ENCODE measurements at regions not wholly inside any gene's neighbourhood (a gene's known extent, or its start where the extent isn't known, plus 50 kb on each side); places are given as distances from the start of the nearest gene placed in this dataset.

DNA sequence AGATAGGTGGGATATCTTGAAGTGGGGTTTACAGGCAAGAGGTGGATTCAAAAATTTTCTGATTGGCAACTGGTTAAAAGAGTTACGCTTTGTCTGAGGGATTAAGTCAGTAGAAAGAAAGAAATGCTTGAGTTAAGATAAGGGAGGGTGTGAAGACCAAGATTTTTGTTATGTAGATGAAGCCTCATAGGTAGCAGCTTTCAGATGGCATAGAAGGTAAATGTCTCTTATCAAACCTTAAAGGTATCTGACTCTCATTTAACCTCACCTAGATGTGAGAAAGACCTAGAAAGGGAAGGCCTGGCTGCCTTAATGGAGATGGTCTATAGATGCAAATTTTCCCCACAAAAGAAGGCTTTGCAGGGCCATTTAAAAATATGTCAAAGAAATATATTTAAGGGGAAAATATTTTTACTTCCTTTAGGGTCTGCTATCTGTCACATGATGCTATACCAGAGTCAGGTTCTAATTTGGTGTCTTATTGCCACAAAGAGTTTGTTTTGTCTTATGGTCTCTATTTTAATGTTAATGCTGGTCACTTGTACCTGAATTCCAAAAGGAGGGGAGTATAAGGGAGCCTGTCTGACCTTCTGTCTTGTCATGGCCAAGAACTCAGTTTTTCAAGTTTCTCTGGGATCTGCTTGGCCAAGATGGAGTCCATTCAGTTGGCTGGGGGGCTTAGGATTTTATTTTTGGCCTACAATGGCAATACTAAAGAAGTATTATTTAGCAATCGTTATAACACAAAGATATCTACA, 699.1 kb upstream of the AMOT start:
- H3K36me3 ChIP-seq (ENCODE audit: control insufficient read depth in 2 of 2, insufficient read depth in 1 of 2, low read length in 2 of 2) = no peaks in the 10 kb centered on the region
- no peak overlapping the region for H3K4me3 ChIP-seq (ENCODE audit: low read depth, low read length)
- no peak overlapping the region for H3K27ac ChIP-seq (ENCODE audit: extremely low read depth, low read depth, low read length)
- ChIA-PET POLR2A (no interaction called here), CTCF (interaction anchor here (0.6 kb wide), 1 partner anchor 1428 kb away, joined by 3 read pairs; no protein-coding TSS in a partner anchor)
- H3K9me3 ChIP-seq (ENCODE audit: control insufficient read depth, insufficient read depth, low read depth, low read length) = no peaks in the 10 kb centered on the region
- TF ChIP-seq ZFP37 (tag by site-specific recombination; IDR thresholded peaks at IDR 0.05) = no peak
- TF ChIP-seq ZSCAN16 (tag by site-specific recombination; IDR thresholded peaks at IDR 0.05) = no peak
- TF ChIP-seq ZNF335 (tag by site-specific recombination; conservative IDR thresholded peaks at IDR 0.05) = no peak
- no peak for TF ChIP-seq GFI1B (tag by site-specific recombination; IDR thresholded peaks at IDR 0.05)
- no peak for TF ChIP-seq GLIS2 (tag by site-specific recombination; IDR thresholded peaks at IDR 0.05)
- TF ChIP-seq ZNF112 (tag by site-specific recombination; IDR thresholded peaks at IDR 0.05) = no peak
- TF ChIP-seq ZNF292 (tag by site-specific recombination; IDR thresholded peaks at IDR 0.05; ENCODE audit: borderline replicate concordance, low read depth) = no peak
- no peak for TF ChIP-seq ZNF155 (tag by site-specific recombination; IDR thresholded peaks at IDR 0.05)
- no peak for TF ChIP-seq ZFP69B (tag by site-specific recombination; IDR thresholded peaks at IDR 0.05)
- no peak for TF ChIP-seq ZNF433 (tag by site-specific recombination; IDR thresholded peaks at IDR 0.05; ENCODE audit: low read depth)
- TF ChIP-seq, protein P1, sequence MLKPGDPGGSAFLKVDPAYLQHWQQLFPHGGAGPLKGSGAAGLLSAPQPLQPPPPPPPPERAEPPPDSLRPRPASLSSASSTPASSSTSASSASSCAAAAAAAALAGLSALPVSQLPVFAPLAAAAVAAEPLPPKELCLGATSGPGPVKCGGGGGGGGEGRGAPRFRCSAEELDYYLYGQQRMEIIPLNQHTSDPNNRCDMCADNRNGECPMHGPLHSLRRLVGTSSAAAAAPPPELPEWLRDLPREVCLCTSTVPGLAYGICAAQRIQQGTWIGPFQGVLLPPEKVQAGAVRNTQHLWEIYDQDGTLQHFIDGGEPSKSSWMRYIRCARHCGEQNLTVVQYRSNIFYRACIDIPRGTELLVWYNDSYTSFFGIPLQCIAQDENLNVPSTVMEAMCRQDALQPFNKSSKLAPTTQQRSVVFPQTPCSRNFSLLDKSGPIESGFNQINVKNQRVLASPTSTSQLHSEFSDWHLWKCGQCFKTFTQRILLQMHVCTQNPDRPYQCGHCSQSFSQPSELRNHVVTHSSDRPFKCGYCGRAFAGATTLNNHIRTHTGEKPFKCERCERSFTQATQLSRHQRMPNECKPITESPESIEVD (tag by site-specific recombination; IDR thresholded peaks at IDR 0.05) = no peak
- no peak for TF ChIP-seq PRDM10 (tag by site-specific recombination; IDR thresholded peaks at IDR 0.05)
- TF ChIP-seq ZBTB17 (tag by site-specific recombination; IDR thresholded peaks at IDR 0.05) = no peak
- TF ChIP-seq ZBTB8A (tag by site-specific recombination; IDR thresholded peaks at IDR 0.05) = no peak
- TF ChIP-seq, protein P2, sequence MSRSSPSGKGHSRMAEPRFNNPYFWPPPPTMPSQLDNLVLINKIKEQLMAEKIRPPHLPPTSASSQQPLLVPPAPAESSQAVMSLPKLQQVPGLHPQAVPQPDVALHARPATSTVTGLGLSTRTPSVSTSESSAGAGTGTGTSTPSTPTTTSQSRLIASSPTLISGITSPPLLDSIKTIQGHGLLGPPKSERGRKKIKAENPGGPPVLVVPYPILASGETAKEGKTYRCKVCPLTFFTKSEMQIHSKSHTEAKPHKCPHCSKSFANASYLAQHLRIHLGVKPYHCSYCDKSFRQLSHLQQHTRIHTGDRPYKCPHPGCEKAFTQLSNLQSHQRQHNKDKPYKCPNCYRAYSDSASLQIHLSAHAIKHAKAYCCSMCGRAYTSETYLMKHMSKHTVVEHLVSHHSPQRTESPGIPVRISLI (tag by site-specific recombination; IDR thresholded peaks at IDR 0.05) = no peak
- TF ChIP-seq, protein P3, sequence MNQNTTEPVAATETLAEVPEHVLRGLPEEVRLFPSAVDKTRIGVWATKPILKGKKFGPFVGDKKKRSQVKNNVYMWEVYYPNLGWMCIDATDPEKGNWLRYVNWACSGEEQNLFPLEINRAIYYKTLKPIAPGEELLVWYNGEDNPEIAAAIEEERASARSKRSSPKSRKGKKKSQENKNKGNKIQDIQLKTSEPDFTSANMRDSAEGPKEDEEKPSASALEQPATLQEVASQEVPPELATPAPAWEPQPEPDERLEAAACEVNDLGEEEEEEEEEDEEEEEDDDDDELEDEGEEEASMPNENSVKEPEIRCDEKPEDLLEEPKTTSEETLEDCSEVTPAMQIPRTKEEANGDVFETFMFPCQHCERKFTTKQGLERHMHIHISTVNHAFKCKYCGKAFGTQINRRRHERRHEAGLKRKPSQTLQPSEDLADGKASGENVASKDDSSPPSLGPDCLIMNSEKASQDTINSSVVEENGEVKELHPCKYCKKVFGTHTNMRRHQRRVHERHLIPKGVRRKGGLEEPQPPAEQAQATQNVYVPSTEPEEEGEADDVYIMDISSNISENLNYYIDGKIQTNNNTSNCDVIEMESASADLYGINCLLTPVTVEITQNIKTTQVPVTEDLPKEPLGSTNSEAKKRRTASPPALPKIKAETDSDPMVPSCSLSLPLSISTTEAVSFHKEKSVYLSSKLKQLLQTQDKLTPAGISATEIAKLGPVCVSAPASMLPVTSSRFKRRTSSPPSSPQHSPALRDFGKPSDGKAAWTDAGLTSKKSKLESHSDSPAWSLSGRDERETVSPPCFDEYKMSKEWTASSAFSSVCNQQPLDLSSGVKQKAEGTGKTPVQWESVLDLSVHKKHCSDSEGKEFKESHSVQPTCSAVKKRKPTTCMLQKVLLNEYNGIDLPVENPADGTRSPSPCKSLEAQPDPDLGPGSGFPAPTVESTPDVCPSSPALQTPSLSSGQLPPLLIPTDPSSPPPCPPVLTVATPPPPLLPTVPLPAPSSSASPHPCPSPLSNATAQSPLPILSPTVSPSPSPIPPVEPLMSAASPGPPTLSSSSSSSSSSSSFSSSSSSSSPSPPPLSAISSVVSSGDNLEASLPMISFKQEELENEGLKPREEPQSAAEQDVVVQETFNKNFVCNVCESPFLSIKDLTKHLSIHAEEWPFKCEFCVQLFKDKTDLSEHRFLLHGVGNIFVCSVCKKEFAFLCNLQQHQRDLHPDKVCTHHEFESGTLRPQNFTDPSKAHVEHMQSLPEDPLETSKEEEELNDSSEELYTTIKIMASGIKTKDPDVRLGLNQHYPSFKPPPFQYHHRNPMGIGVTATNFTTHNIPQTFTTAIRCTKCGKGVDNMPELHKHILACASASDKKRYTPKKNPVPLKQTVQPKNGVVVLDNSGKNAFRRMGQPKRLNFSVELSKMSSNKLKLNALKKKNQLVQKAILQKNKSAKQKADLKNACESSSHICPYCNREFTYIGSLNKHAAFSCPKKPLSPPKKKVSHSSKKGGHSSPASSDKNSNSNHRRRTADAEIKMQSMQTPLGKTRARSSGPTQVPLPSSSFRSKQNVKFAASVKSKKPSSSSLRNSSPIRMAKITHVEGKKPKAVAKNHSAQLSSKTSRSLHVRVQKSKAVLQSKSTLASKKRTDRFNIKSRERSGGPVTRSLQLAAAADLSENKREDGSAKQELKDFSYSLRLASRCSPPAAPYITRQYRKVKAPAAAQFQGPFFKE (tag by site-specific recombination; IDR thresholded peaks at IDR 0.05; ENCODE audit: borderline replicate concordance) = no peak
- H3K4me1 ChIP-seq (ENCODE audit: control insufficient read depth, insufficient read depth, low read length) = no peaks in the 10 kb centered on the region

Data from HEK293 (cell line).